ENCODE measurements at regions not wholly inside any gene's neighbourhood (a gene's known extent, or its start where the extent isn't known, plus 50 kb on each side); places are given as distances from the start of the nearest gene placed in this dataset.
"Not testable (repeated sequence)": the region's sequence is repeated elsewhere in the genome, so short reads cannot be mapped to it uniquely, and the experiment has no call there.

GRCh38 chr5:124619121-124619520 lies 127.3 kb downstream of the ZNF608 start:
- DNase-seq (ENCODE audit: low spot score), result no peak

- DNase-seq (ENCODE audit: low spot score), result no peak
These were observed 128.7 kb downstream of the ZNF608 start for GRCh38 chr5:124617787-124618186.

- DNase-seq (ENCODE audit: low spot score), result no peak
These were observed 131.5 kb downstream of the ZNF608 start for GRCh38 chr5:124614836-124615385.

- no peak for DNase-seq (ENCODE audit: low spot score)
These were observed 132.3 kb downstream of the ZNF608 start for GRCh38 chr5:124614105-124614504.

- DNase-seq (ENCODE audit: low spot score), result no peak
These were observed 133.0 kb downstream of the ZNF608 start for GRCh38 chr5:124613273-124613953.

GRCh38 chr5:124612023-124612422 lies 134.4 kb downstream of the ZNF608 start:
- no peak for DNase-seq (ENCODE audit: low spot score)

- not testable (repeated sequence) for DNase-seq (ENCODE audit: low spot score)
These were observed 135.2 kb downstream of the ZNF608 start for GRCh38 chr5:124611262-124611661.

- not testable (repeated sequence) for DNase-seq (ENCODE audit: low spot score)
These were observed 136.8 kb downstream of the ZNF608 start for GRCh38 chr5:124609685-124610084.

- DNase-seq (ENCODE audit: low spot score), result no peak
These were observed 139.9 kb downstream of the ZNF608 start for GRCh38 chr5:124606543-124606942.

GRCh38 chr5:124606093-124606492 lies 140.3 kb downstream of the ZNF608 start:
- no peak for DNase-seq (ENCODE audit: low spot score)

GRCh38 chr5:124605541-124605940 lies 140.9 kb downstream of the ZNF608 start:
- DNase-seq (ENCODE audit: low spot score), result no peak

GRCh38 chr5:124604419-124604818 lies 142.0 kb downstream of the ZNF608 start:
- no peak for DNase-seq (ENCODE audit: low spot score)

- no peak for DNase-seq (ENCODE audit: low spot score)
These were observed 143.4 kb downstream of the ZNF608 start for GRCh38 chr5:124602925-124603650.

GRCh38 chr5:124599028-124599973 lies 147.1 kb downstream of the ZNF608 start:
- DNase-seq (ENCODE audit: low spot score), result peak; percentile 17

- DNase-seq (ENCODE audit: low spot score), result no peak
These were observed 149.6 kb downstream of the ZNF608 start for GRCh38 chr5:124596595-124597421.

GRCh38 chr5:124593952-124594351 lies 152.5 kb downstream of the ZNF608 start:
- no peak for DNase-seq (ENCODE audit: low spot score)

- no peak for DNase-seq (ENCODE audit: low spot score)
These were observed 153.5 kb downstream of the ZNF608 start for GRCh38 chr5:124592891-124593290.

GRCh38 chr5:124591583-124591982 lies 154.9 kb downstream of the ZNF608 start:
- DNase-seq (ENCODE audit: low spot score), result no peak

GRCh38 chr5:124590686-124591085 lies 155.8 kb downstream of the ZNF608 start:
- DNase-seq (ENCODE audit: low spot score), result no peak

GRCh38 chr5:124587280-124587679 lies 159.2 kb downstream of the ZNF608 start:
- DNase-seq (ENCODE audit: low spot score), result no peak

GRCh38 chr5:124584991-124585715 lies 161.3 kb downstream of the ZNF608 start:
- DNase-seq (ENCODE audit: low spot score), result no peak
